GM23338 (cell line): ENCODE measurements at regions not wholly inside any gene's neighbourhood (a gene's known extent, or its start where the extent isn't known, plus 50 kb on each side); places are given as distances from the start of the nearest gene placed in this dataset.

Experiments used
- ATAC-seq: fragments of 200-7000 bp; cut with Tn5 transposase; 3 replicates; pipeline ENCODE4 v1.9.1; 2020
- DNase-seq: peaks from one replicate; pipeline ENCODE4 v3.0.0-alpha.2; 2015; ENCODE audit warnings: low spot score
- H2AFZ ChIP-seq: fragments of 200-600 bp; sonication (generic); 2 replicates; pipeline ENCODE4 v1.8.0; 2016; ENCODE audit warnings: antibody characterized with exemption, mild to moderate bottlenecking, moderate library complexity
- H3F3A ChIP-seq: fragments of 200-600 bp; sonication (generic); replicated peaks from 2 replicates; pipeline ENCODE4 v1.8.0; 2017; ENCODE audit warnings: antibody characterized with exemption, mixed run types, low read depth
- H3K27ac ChIP-seq: fragments of 200-600 bp; sonication (generic); 2 replicates; pipeline ENCODE4 v1.6.1; 2016; ENCODE audit warnings: low read depth
- H3K27me3 ChIP-seq: fragments of 200-600 bp; sonication (generic); 2 replicates; pipeline ENCODE4 v1.8.0; 2016; ENCODE audit warnings: mild to moderate bottlenecking, mixed run types, moderate library complexity; ENCODE audit not compliant: insufficient read depth
- H3K36me3 ChIP-seq: fragments of 200-600 bp; sonication (generic); 2 replicates; pipeline ENCODE4 v1.8.0; 2016; ENCODE audit warnings: mild to moderate bottlenecking; ENCODE audit not compliant: insufficient read depth
- H3K4me1 ChIP-seq: fragments of 200-600 bp; sonication (generic); 2 replicates; pipeline ENCODE4 v1.8.0; 2016; ENCODE audit warnings: mild to moderate bottlenecking, moderate library complexity; ENCODE audit not compliant: insufficient read depth
- H3K4me2 ChIP-seq: fragments of 200-600 bp; sonication (generic); 2 replicates; pipeline ENCODE4 v1.7.1; 2017; ENCODE audit warnings: mixed run types
- H3K4me3 ChIP-seq: fragments of 200-600 bp; sonication (generic); 2 replicates; pipeline ENCODE4 v1.6.1; 2016; ENCODE audit warnings: mixed run types
- H3K79me2 ChIP-seq: fragments of 200-600 bp; sonication (generic); replicated peaks from 2 replicates; pipeline ENCODE4 v1.8.0; 2017; ENCODE audit warnings: mild to moderate bottlenecking; ENCODE audit not compliant: insufficient read depth
- H3K9me2 ChIP-seq: fragments of 200-600 bp; sonication (generic); 2 replicates; pipeline ENCODE4 v1.8.0; 2017; ENCODE audit not compliant: insufficient read depth
- H4K20me1 ChIP-seq: fragments of 200-600 bp; sonication (generic); replicated peaks from 2 replicates; pipeline ENCODE4 v1.8.0; 2017; ENCODE audit warnings: mild to moderate bottlenecking; ENCODE audit not compliant: insufficient read depth
- H3K27ac Mint-ChIP-seq: 2 replicates; pipeline ENCODE4 v1.8.0; 2020; ENCODE audit warnings: inconsistent platforms, mild to moderate bottlenecking, moderate library complexity, mixed read lengths
- H3K27me3 Mint-ChIP-seq: 3 replicates; pipeline ENCODE4 v1.8.0; 2022; ENCODE audit warnings: low read depth, mild to moderate bottlenecking, moderate library complexity, mixed read lengths, inconsistent platforms; ENCODE audit not compliant: insufficient read depth, poor library complexity
- H3K36me3 Mint-ChIP-seq: 3 replicates; pipeline ENCODE4 v1.8.0; 2021; ENCODE audit warnings: low read depth, mild to moderate bottlenecking, inconsistent platforms, moderate library complexity, mixed read lengths
- H3K4me1 Mint-ChIP-seq: 3 replicates; pipeline ENCODE4 v1.8.0; 2020; ENCODE audit warnings: mild to moderate bottlenecking, inconsistent platforms, mixed read lengths
- H3K4me3 Mint-ChIP-seq: 3 replicates; pipeline ENCODE4 v1.8.0; 2021; ENCODE audit warnings: moderate library complexity, mild to moderate bottlenecking, inconsistent platforms, mixed read lengths
- H3K9me3 Mint-ChIP-seq: 3 replicates; pipeline ENCODE4 v1.8.0; 2020; ENCODE audit warnings: moderate library complexity, mild to moderate bottlenecking, inconsistent platforms, mixed read lengths
- CREB1 ChIP-seq: fragments of 250-450 bp; sonication (Bioruptor Pico); IDR thresholded peaks from 2 replicates; pipeline ENCODE4 v1.5.0; 2020; ENCODE audit warnings: low read depth, mild to moderate bottlenecking, moderate library complexity
- CTCF ChIP-seq, 2 experiments: fragments of 200-600 bp in 1 of 2; sonication (generic) in 1 of 2; conservative IDR thresholded peaks; 2 replicates each; pipeline versions ENCODE4 v1.5.1 to v1.6.1; 2016 to 2017; ENCODE audit warnings: antibody characterized with exemption in 2 of 2, low read depth in 2 of 2, mild to moderate bottlenecking in 2 of 2, moderate library complexity in 1 of 2
- ETS1 ChIP-seq: IDR thresholded peaks from 2 replicates; pipeline ENCODE4 v1.6.1; 2016; ENCODE audit warnings: antibody characterized with exemption
- EZH2 ChIP-seq: fragments of 200-600 bp; sonication (generic); IDR thresholded peaks from one replicate; pipeline ENCODE4 v1.8.0; 2017; ENCODE audit warnings: antibody characterized with exemption, mild to moderate bottlenecking, low read depth; ENCODE audit not compliant: unreplicated experiment
- EZH2phosphoT487 ChIP-seq: fragments of 200-600 bp; sonication (generic); IDR thresholded peaks from one replicate; pipeline ENCODE4 v1.8.1; 2018; ENCODE audit warnings: antibody characterized with exemption; ENCODE audit not compliant: unreplicated experiment
- JUNB ChIP-seq: IDR thresholded peaks from one replicate; pipeline ENCODE4 v1.6.1; 2016; ENCODE audit warnings: antibody characterized with exemption; ENCODE audit not compliant: unreplicated experiment
- NANOG ChIP-seq: IDR thresholded peaks from 2 replicates; pipeline ENCODE4 v1.6.1; 2016; ENCODE audit warnings: antibody characterized with exemption, borderline replicate concordance
- POLR2AphosphoS5 ChIP-seq: IDR thresholded peaks from 2 replicates; pipeline ENCODE4 v1.6.1; 2016; ENCODE audit warnings: antibody characterized with exemption, low read depth
- REST ChIP-seq: IDR thresholded peaks from one replicate; pipeline ENCODE4 v1.6.1; 2018; ENCODE audit warnings: antibody characterized with exemption; ENCODE audit not compliant: unreplicated experiment
- STAT1 ChIP-seq: IDR thresholded peaks from one replicate; pipeline ENCODE4 v1.6.1; 2016; ENCODE audit warnings: antibody characterized with exemption; ENCODE audit not compliant: unreplicated experiment
- ZNF114 ChIP-seq: fragments of 250-450 bp; sonication (Bioruptor Pico); IDR thresholded peaks from 2 replicates; pipeline ENCODE4 v1.5.0; 2020; ENCODE audit warnings: mild to moderate bottlenecking, moderate library complexity
- ZNF331 ChIP-seq: fragments of 250-450 bp; sonication (Bioruptor Pico); IDR thresholded peaks from 2 replicates; pipeline ENCODE4 v1.5.0; 2020; ENCODE audit warnings: low read depth, mild to moderate bottlenecking, moderate library complexity
- ZNF462 ChIP-seq: fragments of 250-450 bp; sonication (Bioruptor Pico); IDR thresholded peaks from 2 replicates; pipeline ENCODE4 v1.5.0; 2020; ENCODE audit warnings: mild to moderate bottlenecking, moderate library complexity

GRCh38 chr2:173539615-173540014 is 184.9 kb downstream of the CDCA7 start:
- Mint-ChIP-seq H3K9me3 (peaks cover 5% of the 10 kb centered on the region; the same call in 2 of the 3 replicates), H3K27me3 (peaks cover 1% of the 10 kb centered on the region), H3K27ac (no peak overlapping the region), H3K36me3 (peaks cover 2% of the 10 kb centered on the region), H3K4me1 (peaks cover 4% of the 10 kb centered on the region; the same call in 2 of the 3 replicates), H3K4me3 (no peak overlapping the region)
- ATAC-seq (no peak), DNase-seq (no peak)
- Histone ChIP-seq H3K27me3 (no peaks in the 10 kb centered on the region), H2AFZ (no peak overlapping the region), H3K79me2 (peaks cover 34% of the 10 kb centered on the region), H3F3A (no peaks in the 10 kb centered on the region), H3K4me2 (no peak overlapping the region), H3K4me3 (no peak overlapping the region), H3K36me3 (no peaks in the 10 kb centered on the region), H4K20me1 (no peaks in the 10 kb centered on the region), H3K9me2 (peaks cover 6% of the 10 kb centered on the region; the same call in 1 of the 2 replicates), H3K4me1 (0 out of 2 replicates have a peak, but pooled peaks cover 3% of the 10 kb centered on the region), H3K27ac (no peak overlapping the region)
- TF ChIP-seq CREB1 (no peak), REST (no peak), EZH2 (no peak), NANOG (no peak), ZNF462 (CRISPR knock-in tag) (no peak), ZNF114 (CRISPR knock-in tag) (no peak), ETS1 (no peak), JUNB (no peak), CTCF (conservative IDR thresholded peaks at IDR 0.05; ENCODE audit: low read depth in 2 of 2) (no peak), EZH2phosphoT487 (no peak), POLR2AphosphoS5 (no peak), STAT1 (no peak), ZNF331 (no peak)
